Gastroesophageal sphincter (tissue), 3 donors: ENCODE measurements at regions not wholly inside any gene's neighbourhood (a gene's known extent, or its start where the extent isn't known, plus 50 kb on each side); places are given as distances from the start of the nearest gene placed in this dataset.

Experiments
- EP300 ChIP-seq: sonication (generic); formaldehyde crosslinking; IDR thresholded peaks from one replicate; pipeline ENCODE4 v1.6.1; 2017; ENCODE audit warnings: antibody characterized with exemption, mild to moderate bottlenecking
- POLR2A ChIP-seq, 2 donors: fragments of 450-650 bp; IDR thresholded peaks; one replicate each; pipeline ENCODE4 v1.6.1; 2017; ENCODE audit warnings: antibody characterized with exemption in 2 of 2, mild to moderate bottlenecking in 2 of 2, moderate library complexity in 1 of 2
- TF ChIP-seq, protein P1 (sequence below), 4 experiments: fragments of 200-600 bp in 2 of 4; fragments of 450-650 bp in 2 of 4; sonication (generic) in 1 of 4; IDR thresholded peaks; one replicate each; pipeline ENCODE4 v1.5.1; 2017 to 2019; ENCODE audit warnings: antibody characterized with exemption in 4 of 4, mild to moderate bottlenecking in 2 of 4, moderate library complexity in 2 of 4

- TF ChIP-seq, protein P1, sequence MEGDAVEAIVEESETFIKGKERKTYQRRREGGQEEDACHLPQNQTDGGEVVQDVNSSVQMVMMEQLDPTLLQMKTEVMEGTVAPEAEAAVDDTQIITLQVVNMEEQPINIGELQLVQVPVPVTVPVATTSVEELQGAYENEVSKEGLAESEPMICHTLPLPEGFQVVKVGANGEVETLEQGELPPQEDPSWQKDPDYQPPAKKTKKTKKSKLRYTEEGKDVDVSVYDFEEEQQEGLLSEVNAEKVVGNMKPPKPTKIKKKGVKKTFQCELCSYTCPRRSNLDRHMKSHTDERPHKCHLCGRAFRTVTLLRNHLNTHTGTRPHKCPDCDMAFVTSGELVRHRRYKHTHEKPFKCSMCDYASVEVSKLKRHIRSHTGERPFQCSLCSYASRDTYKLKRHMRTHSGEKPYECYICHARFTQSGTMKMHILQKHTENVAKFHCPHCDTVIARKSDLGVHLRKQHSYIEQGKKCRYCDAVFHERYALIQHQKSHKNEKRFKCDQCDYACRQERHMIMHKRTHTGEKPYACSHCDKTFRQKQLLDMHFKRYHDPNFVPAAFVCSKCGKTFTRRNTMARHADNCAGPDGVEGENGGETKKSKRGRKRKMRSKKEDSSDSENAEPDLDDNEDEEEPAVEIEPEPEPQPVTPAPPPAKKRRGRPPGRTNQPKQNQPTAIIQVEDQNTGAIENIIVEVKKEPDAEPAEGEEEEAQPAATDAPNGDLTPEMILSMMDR (IDR thresholded peaks at IDR 0.05), result no peak
- TF ChIP-seq POLR2A (IDR thresholded peaks at IDR 0.05) (no peak), EP300 (no peak)
These were observed 203.6 kb upstream of the DIO3 start for GRCh38 chr14:101357559-101358319.
